ENCODE measurements at regions not wholly inside any gene's neighbourhood (a gene's known extent, or its start where the extent isn't known, plus 50 kb on each side); places are given as distances from the start of the nearest gene placed in this dataset.

GRCh38 chr15:98596885-98597392 lies 51.4 kb upstream of the IGF1R start:
- H3K36me3 ChIP-seq (replicated peaks; ENCODE audit: low read depth, low read length) = no peaks in the 10 kb centered on the region
- peaks cover 21% of the 10 kb centered on the region for H3K27me3 ChIP-seq (ENCODE audit: low read depth, low read length)
- TF ChIP-seq, protein P1, sequence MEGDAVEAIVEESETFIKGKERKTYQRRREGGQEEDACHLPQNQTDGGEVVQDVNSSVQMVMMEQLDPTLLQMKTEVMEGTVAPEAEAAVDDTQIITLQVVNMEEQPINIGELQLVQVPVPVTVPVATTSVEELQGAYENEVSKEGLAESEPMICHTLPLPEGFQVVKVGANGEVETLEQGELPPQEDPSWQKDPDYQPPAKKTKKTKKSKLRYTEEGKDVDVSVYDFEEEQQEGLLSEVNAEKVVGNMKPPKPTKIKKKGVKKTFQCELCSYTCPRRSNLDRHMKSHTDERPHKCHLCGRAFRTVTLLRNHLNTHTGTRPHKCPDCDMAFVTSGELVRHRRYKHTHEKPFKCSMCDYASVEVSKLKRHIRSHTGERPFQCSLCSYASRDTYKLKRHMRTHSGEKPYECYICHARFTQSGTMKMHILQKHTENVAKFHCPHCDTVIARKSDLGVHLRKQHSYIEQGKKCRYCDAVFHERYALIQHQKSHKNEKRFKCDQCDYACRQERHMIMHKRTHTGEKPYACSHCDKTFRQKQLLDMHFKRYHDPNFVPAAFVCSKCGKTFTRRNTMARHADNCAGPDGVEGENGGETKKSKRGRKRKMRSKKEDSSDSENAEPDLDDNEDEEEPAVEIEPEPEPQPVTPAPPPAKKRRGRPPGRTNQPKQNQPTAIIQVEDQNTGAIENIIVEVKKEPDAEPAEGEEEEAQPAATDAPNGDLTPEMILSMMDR (IDR thresholded peaks at IDR 0.05; ENCODE audit: low read depth, low read length) = no peak
- no peak for TF ChIP-seq EZH2phosphoT487 (IDR thresholded peaks at IDR 0.05; ENCODE audit: low read depth)
- no peak overlapping the region for H3K9ac ChIP-seq (ENCODE audit: low read length)
- H3K79me2 ChIP-seq (ENCODE audit: low read length) = no peaks in the 10 kb centered on the region
- H3K4me1 ChIP-seq (ENCODE audit: low read length) = peaks cover 11% of the 10 kb centered on the region
- no peak overlapping the region for H3K4me2 ChIP-seq (ENCODE audit: low read length)
- no peak overlapping the region for H3K27ac ChIP-seq (ENCODE audit: low read length)
- no peaks in the 10 kb centered on the region for H3K9me3 ChIP-seq (ENCODE audit: insufficient read depth, low read length)
- no peaks in the 10 kb centered on the region for H4K20me1 ChIP-seq (ENCODE audit: insufficient read depth, low read length)
- no peak overlapping the region for H3K4me3 ChIP-seq (ENCODE audit: low read length)
- H2AFZ ChIP-seq (ENCODE audit: low read depth, low read length) = no peak overlapping the region

- Histone ChIP-seq H3K4me3 (ENCODE audit: low read length) (no peak overlapping the region), H3K9ac (ENCODE audit: low read length) (no peak overlapping the region), H4K20me1 (ENCODE audit: insufficient read depth, low read length) (no peaks in the 10 kb centered on the region), H3K4me1 (ENCODE audit: low read length) (peaks cover 11% of the 10 kb centered on the region), H3K27me3 (ENCODE audit: low read depth, low read length) (peaks cover 21% of the 10 kb centered on the region), H3K4me2 (ENCODE audit: low read length) (no peak overlapping the region), H2AFZ (ENCODE audit: low read depth, low read length) (no peak overlapping the region), H3K36me3 (replicated peaks; ENCODE audit: low read depth, low read length) (no peaks in the 10 kb centered on the region), H3K9me3 (ENCODE audit: insufficient read depth, low read length) (no peaks in the 10 kb centered on the region), H3K79me2 (ENCODE audit: low read length) (no peaks in the 10 kb centered on the region), H3K27ac (ENCODE audit: low read length) (no peak overlapping the region)
- TF ChIP-seq, protein P1 (IDR thresholded peaks at IDR 0.05; ENCODE audit: low read depth, low read length) = no peak
- no peak for TF ChIP-seq EZH2phosphoT487 (IDR thresholded peaks at IDR 0.05; ENCODE audit: low read depth)
Observed at GRCh38 chr15:98597666-98598065, 50.7 kb upstream of the IGF1R start.

Data from OCI-LY3 (cell line).